ENCODE measurements at regions not wholly inside any gene's neighbourhood (a gene's known extent, or its start where the extent isn't known, plus 50 kb on each side); places are given as distances from the start of the nearest gene placed in this dataset.
"Not testable (repeated sequence)": the region's sequence is repeated elsewhere in the genome, so short reads cannot be mapped to it uniquely, and the experiment has no call there.

- no peaks in the 10 kb centered on the region for H3K36me3 Mint-ChIP-seq
- no peak for ATAC-seq
- H3K27ac Mint-ChIP-seq: no peak overlapping the region
- no peaks in the 10 kb centered on the region for H3K9me3 Mint-ChIP-seq
- DNase-seq (ENCODE audit: low spot score in 2 of 2): no peak
These were observed 602.6 kb upstream of the VRK2 start for GRCh38 chr2:57443973-57444521.

GRCh38 chr2:57444752-57445430 lies 601.7 kb upstream of the VRK2 start:
- no peak overlapping the region for H3K27ac Mint-ChIP-seq
- DNase-seq (ENCODE audit: low spot score in 2 of 2) (no peak), ATAC-seq (no peak)
- H3K36me3 Mint-ChIP-seq: no peaks in the 10 kb centered on the region
- H3K9me3 Mint-ChIP-seq: peaks cover under 1% of the 10 kb centered on the region in 2 donors

DNA sequence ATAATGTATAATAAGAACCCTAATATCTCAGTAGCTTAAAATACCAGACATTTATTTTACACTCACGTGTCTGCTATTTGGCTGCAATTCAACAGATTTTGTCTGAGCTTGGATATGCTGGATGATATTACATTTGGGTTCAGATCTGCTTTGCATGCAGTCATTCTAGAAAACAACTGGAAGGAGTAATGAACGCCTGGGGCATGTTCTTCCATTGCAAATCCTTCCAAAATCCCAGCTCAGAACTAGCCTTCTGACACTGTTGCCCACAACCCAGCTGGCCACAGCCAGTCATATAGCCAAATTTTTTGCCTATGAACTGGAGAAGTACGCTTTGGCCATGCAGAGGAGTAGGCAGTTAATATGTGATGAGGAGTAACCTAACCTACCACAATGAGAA lies 597.8 kb upstream of the VRK2 start:
- DNase-seq (ENCODE audit: low spot score in 2 of 2) (no peak), ATAC-seq (no peak)
- peaks cover 4 to 6% of the 10 kb centered on the region in 2 donors for H3K9me3 Mint-ChIP-seq
- H3K27ac Mint-ChIP-seq: no peak overlapping the region
- H3K36me3 Mint-ChIP-seq: no peaks in the 10 kb centered on the region

- DNase-seq (ENCODE audit: low spot score in 2 of 2) (no peak), ATAC-seq (peak; percentile 14 to 94)
- Mint-ChIP-seq H3K9me3 (peaks cover 4 to 6% of the 10 kb centered on the region in 2 donors), H3K36me3 (no peaks in the 10 kb centered on the region), H3K27ac (no peak overlapping the region)
These were observed 596.4 kb upstream of the VRK2 start for GRCh38 chr2:57450170-57450569.

DNA sequence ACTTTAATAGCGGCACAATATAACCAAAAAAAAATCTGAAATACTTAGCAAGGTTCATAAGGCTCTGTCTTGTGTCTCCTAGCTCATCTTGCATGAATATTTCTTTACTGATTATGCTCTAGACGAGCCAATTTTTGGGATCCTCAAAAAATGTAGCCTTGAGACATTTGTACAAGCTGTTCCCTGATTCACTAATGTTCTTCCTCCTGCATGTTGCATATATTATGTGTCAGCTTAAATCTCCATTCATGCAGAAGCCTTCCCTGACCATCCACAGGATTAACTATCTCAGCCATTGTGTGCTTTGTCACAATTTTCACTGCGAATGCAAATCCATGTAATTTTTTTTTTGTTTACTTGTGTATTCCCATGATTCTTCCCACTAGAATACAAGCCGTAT lies 594.0 kb upstream of the VRK2 start:
- H3K9me3 Mint-ChIP-seq: peaks cover 6 to 8% of the 10 kb centered on the region in 2 donors
- ATAC-seq (no peak), DNase-seq (ENCODE audit: low spot score in 2 of 2) (no peak)
- H3K36me3 Mint-ChIP-seq: peaks cover 0 to 4% of the 10 kb centered on the region in 2 donors
- no peak overlapping the region for H3K27ac Mint-ChIP-seq

- H3K36me3 Mint-ChIP-seq: peaks cover 0 to 5% of the 10 kb centered on the region in 2 donors
- no peak overlapping the region for H3K27ac Mint-ChIP-seq
- H3K9me3 Mint-ChIP-seq: peaks cover 8 to 12% of the 10 kb centered on the region in 2 donors
- DNase-seq (ENCODE audit: low spot score in 2 of 2) (no peak), ATAC-seq (no peak)
These were observed 592.7 kb upstream of the VRK2 start for GRCh38 chr2:57453945-57454344.

- ATAC-seq (no peak), DNase-seq (ENCODE audit: low spot score in 2 of 2) (no peak)
- H3K27ac Mint-ChIP-seq: no peak overlapping the region
- H3K36me3 Mint-ChIP-seq: peaks cover 0 to 5% of the 10 kb centered on the region in 2 donors
- peaks cover 4 to 18% of the 10 kb centered on the region in 2 donors for H3K9me3 Mint-ChIP-seq
These were observed 586.0 kb upstream of the VRK2 start for GRCh38 chr2:57460396-57461276.

- peaks cover 0 to 5% of the 10 kb centered on the region in 2 donors for H3K36me3 Mint-ChIP-seq
- H3K9me3 Mint-ChIP-seq: peaks cover 7 to 18% of the 10 kb centered on the region in 2 donors
- no peak overlapping the region for H3K27ac Mint-ChIP-seq
- no peak for DNase-seq (ENCODE audit: low spot score in 2 of 2)
- no peak for ATAC-seq
These were observed 585.0 kb upstream of the VRK2 start for GRCh38 chr2:57461624-57462023.

DNA sequence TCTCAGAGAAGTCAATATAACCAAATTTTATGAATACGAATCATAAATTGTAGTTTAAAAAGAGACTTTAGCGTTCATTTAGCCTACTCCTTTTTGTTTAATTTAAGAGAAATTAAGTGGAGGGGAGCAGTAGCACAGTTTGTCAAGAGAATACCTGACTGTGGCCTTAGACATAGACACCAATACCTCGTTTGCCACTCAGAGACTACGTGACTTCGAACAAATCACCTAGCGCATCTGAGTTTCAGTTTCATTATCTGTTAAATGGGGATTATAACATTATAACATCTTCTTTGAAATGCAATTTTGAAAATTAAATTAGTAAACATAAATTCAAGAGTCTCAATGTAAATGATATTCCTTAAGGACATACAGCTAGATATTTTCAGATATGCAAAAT lies 581.5 kb upstream of the VRK2 start:
- Mint-ChIP-seq H3K36me3 (no peaks in the 10 kb centered on the region), H3K27ac (no peak overlapping the region), H3K9me3 (peaks cover 4 to 7% of the 10 kb centered on the region in 2 donors)
- DNase-seq (ENCODE audit: low spot score in 2 of 2) (no peak), ATAC-seq (no peak)

DNA sequence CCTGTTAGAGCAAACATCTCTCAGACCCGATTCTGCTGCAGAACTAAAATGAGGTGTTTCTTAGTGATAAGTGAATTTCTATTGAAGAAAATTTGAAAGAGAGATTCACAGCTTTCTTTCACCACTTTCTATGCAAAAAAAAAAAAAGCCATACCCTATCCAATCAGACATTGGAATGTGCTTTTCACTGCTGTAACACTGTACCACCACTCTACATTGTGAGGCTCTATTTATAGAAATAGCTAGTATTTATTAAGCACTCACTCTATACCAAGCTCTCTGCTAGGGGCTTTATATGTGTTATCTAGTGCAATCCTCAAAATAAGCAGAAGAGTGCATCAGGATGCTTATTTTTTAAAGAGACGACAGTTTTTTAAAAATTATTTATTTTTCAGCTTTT lies 580.6 kb upstream of the VRK2 start:
- DNase-seq (ENCODE audit: low spot score in 2 of 2) (no peak), ATAC-seq (no peak)
- H3K27ac Mint-ChIP-seq: no peak overlapping the region
- H3K9me3 Mint-ChIP-seq: peaks cover 4 to 7% of the 10 kb centered on the region in 2 donors
- H3K36me3 Mint-ChIP-seq: no peaks in the 10 kb centered on the region

GRCh38 chr2:57475391-57475790 lies 571.2 kb upstream of the VRK2 start:
- ATAC-seq: no peak
- no peak for DNase-seq (ENCODE audit: low spot score in 2 of 2)
- Mint-ChIP-seq H3K9me3 (peaks cover 0 to 5% of the 10 kb centered on the region in 2 donors), H3K36me3 (peaks cover 0 to 5% of the 10 kb centered on the region in 2 donors), H3K27ac (no peak overlapping the region)

DNA sequence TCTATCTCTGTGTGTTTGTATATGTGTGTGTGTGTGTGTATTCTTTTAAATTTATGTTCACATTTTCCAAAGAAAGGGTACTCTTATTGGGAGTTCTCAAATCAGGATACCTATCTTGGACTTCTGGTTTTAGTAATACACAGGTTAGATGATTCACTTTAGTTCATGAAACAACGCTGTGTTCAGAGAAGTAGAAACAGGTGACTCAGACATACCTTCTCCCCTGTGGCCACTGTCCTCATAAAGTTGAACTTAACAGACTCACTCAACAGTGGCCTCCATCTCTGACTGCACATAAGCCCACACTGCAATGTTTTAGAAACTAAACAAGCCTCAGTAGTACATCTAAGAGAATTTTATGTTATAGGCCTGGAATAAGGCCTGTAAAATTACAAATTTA lies 566.6 kb upstream of the VRK2 start:
- ATAC-seq: peak in 1 of 2 donors; percentile 46
- Mint-ChIP-seq H3K9me3 (peaks cover 4 to 8% of the 10 kb centered on the region in 2 donors), H3K36me3 (peaks cover 0 to 5% of the 10 kb centered on the region in 2 donors), H3K27ac (no peak overlapping the region)
- DNase-seq (ENCODE audit: low spot score in 2 of 2): no peak

DNA sequence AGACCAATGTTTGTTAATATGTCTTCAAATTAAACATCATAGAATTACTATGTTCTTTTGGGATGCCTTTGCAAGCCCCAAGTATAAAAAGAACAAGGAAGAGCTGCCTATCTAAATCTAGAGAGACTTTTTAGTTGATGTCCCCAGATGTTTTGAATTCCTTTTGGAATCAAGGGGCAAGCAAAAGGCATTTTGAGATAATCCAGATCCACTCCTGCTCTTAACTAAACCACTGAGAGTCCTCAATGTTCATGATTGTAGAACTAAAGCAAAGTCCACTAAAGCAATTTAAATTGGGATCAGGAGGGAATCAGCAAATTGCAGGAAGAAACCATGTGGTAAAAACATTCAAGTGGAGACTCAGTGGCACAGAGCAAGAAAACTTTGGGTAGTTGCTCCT lies 558.5 kb upstream of the VRK2 start:
- peaks cover 4 to 7% of the 10 kb centered on the region in 2 donors for H3K9me3 Mint-ChIP-seq
- ATAC-seq (no peak), DNase-seq (ENCODE audit: low spot score in 2 of 2) (no peak)
- no peak overlapping the region for H3K27ac Mint-ChIP-seq
- no peaks in the 10 kb centered on the region for H3K36me3 Mint-ChIP-seq

DNA sequence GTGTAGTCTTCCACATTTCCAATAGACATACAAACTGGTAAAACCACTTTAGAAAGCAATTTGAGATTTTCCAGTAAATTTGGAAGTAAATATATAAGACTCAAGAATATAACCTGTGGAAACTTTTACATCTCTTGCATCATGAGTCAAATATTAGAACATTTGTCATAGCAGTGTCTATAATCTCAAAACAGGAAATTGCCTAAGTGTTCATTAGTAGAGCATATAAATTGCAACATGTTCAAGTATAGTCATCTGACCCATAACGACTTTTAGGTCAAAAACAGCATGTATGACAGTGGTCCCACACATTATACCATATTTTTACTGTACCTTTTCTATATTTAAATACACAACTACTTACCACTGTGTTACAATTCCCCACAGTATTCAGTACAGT lies 555.9 kb upstream of the VRK2 start:
- H3K36me3 Mint-ChIP-seq: no peaks in the 10 kb centered on the region
- DNase-seq (ENCODE audit: low spot score in 2 of 2): no peak
- no peak for ATAC-seq
- H3K27ac Mint-ChIP-seq: no peak overlapping the region
- H3K9me3 Mint-ChIP-seq: peaks cover 0 to 7% of the 10 kb centered on the region in 2 donors

- no peak for ATAC-seq
- Mint-ChIP-seq H3K27ac (no peak overlapping the region), H3K9me3 (peaks cover 0 to 7% of the 10 kb centered on the region in 2 donors)
These were observed 555.4 kb upstream of the VRK2 start for GRCh38 chr2:57491213-57491612.

GRCh38 chr2:57493966-57494365 lies 552.6 kb upstream of the VRK2 start:
- not testable (repeated sequence) for ATAC-seq, H3K9me3 Mint-ChIP-seq, H3K27ac Mint-ChIP-seq

More at GRCh38 chr2:57491213-57491612, 555.4 kb upstream of the VRK2 start:
- DNase-seq (ENCODE audit: low spot score in 2 of 2): no peak
- no peaks in the 10 kb centered on the region for H3K36me3 Mint-ChIP-seq

DNA sequence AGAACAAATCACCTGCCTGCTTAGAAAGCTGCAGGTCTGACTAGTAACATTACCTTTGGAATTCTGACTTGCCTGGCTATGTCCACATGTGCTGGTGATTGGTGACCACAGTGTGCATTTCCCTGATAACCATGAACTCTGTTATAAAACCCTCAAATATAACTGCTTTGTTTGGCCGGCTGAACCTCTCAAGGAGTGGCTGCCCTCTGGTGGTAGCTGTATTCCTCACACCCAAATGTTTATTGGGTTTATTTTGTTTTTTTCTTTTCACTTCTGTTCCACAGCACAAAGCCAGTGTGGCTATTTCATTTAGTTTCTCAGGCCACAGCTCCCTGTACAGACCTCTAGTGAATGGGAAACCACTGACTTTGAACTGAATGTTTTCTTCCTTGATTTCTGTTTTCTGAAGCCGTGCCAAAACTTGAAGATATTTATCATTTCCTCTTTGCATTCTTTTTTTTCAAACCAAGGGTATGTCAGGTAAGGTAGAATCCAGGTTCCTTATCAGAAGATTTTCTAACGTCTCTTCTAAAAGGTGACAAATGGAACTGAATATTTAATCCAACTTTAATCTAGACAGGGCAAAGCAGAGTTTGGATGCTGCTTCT lies 549.0 kb upstream of the VRK2 start:
- ATAC-seq (no peak), DNase-seq (ENCODE audit: low spot score in 2 of 2) (peak in 1 of 2 donors; percentile 33)
- Mint-ChIP-seq H3K36me3 (no peaks in the 10 kb centered on the region), H3K27ac (no peak overlapping the region), H3K9me3 (no peaks in the 10 kb centered on the region)

More at GRCh38 chr2:57493966-57494365, 552.6 kb upstream of the VRK2 start:
- DNase-seq (ENCODE audit: low spot score in 2 of 2); H3K36me3 Mint-ChIP-seq: not testable (repeated sequence)

Data from activated naive CD4-positive, alpha-beta T cell treated with anti-CD3 and anti-CD28 coated beads, Interleukin-2, amount 50 U/mL, for 72 hours (primary cell).